ENCODE measurements at regions not wholly inside any gene's neighbourhood (a gene's known extent, or its start where the extent isn't known, plus 50 kb on each side); places are given as distances from the start of the nearest gene placed in this dataset.

GRCh38 chr7:15104411-15105092 lies 202.0 kb upstream of the DGKB start:
- no peak for TF ChIP-seq CTCF (IDR thresholded peaks at IDR 0.05; ENCODE audit: control extremely low read depth in 1 of 3, insufficient read depth in 1 of 3, low read depth in 1 of 3, low read length in 3 of 3)
- TF ChIP-seq SIN3A (conservative IDR thresholded peaks at IDR 0.05 in 1 of 2, IDR thresholded peaks at IDR 0.05 in 1 of 2; ENCODE audit: low read depth in 1 of 2, low read length in 2 of 2), result no peak
- no peak for TF ChIP-seq JUND (IDR thresholded peaks at IDR 0.05; ENCODE audit: low read length)
- no peak for TF ChIP-seq CHD2 (IDR thresholded peaks at IDR 0.05; ENCODE audit: low read length)
- TF ChIP-seq NRF1 (IDR thresholded peaks at IDR 0.05; ENCODE audit: low read depth, low read length), result no peak
- TF ChIP-seq YY1 (IDR thresholded peaks at IDR 0.05; ENCODE audit: low read depth, low read length), result no peak
- TF ChIP-seq, protein P1, sequence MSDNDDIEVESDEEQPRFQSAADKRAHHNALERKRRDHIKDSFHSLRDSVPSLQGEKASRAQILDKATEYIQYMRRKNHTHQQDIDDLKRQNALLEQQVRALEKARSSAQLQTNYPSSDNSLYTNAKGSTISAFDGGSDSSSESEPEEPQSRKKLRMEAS (IDR thresholded peaks at IDR 0.05), result no peak
- TF ChIP-seq, protein P2, sequence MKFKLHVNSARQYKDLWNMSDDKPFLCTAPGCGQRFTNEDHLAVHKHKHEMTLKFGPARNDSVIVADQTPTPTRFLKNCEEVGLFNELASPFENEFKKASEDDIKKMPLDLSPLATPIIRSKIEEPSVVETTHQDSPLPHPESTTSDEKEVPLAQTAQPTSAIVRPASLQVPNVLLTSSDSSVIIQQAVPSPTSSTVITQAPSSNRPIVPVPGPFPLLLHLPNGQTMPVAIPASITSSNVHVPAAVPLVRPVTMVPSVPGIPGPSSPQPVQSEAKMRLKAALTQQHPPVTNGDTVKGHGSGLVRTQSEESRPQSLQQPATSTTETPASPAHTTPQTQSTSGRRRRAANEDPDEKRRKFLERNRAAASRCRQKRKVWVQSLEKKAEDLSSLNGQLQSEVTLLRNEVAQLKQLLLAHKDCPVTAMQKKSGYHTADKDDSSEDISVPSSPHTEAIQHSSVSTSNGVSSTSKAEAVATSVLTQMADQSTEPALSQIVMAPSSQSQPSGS (IDR thresholded peaks at IDR 0.05; ENCODE audit: low read length), result no peak
- no peak for TF ChIP-seq EP300 (IDR thresholded peaks at IDR 0.05; ENCODE audit: borderline replicate concordance in 1 of 2, low read depth in 2 of 2, low read length in 2 of 2)
- no peak for TF ChIP-seq JUN (IDR thresholded peaks at IDR 0.05; ENCODE audit: low read depth, low read length)
- no peak for TF ChIP-seq EZH2 (IDR thresholded peaks at IDR 0.05; ENCODE audit: low read depth, low read length, severe bottlenecking)
- no peak for TF ChIP-seq POLR2A (IDR thresholded peaks at IDR 0.05; ENCODE audit: control extremely low read depth in 1 of 2, low read depth in 2 of 2, low read length in 2 of 2)
- TF ChIP-seq RXRA (IDR thresholded peaks at IDR 0.05; ENCODE audit: insufficient read depth, low read depth, low read length), result no peak
